Naive thymus-derived CD8-positive, alpha-beta T cell (primary cell): ENCODE measurements at regions not wholly inside any gene's neighbourhood (a gene's known extent, or its start where the extent isn't known, plus 50 kb on each side); places are given as distances from the start of the nearest gene placed in this dataset.
"Not testable (repeated sequence)": the region's sequence is repeated elsewhere in the genome, so short reads cannot be mapped to it uniquely, and the experiment has no call there.

ENCODE experiments used
- ATAC-seq, 2 donors: fragments of 150-1000 bp; cut with Tn5 transposase in 1 of 2; sonication (Bioruptor Pico), chemical (Tn5 transposase) in 1 of 2; 1 replicate in 1 of 2; 2 replicates in 1 of 2; pipeline ENCODE4 v1.10.0; 2021; ENCODE audit warnings: mild to moderate bottlenecking in 2 of 2, moderate library complexity in 2 of 2
- POLR2A ChIA-PET: fragments of 350-600 bp; sonication (Branson Sonifier 250); formaldehyde crosslinking; loops from one replicate; lab custom pipeline; 2021; ENCODE audit warnings: antibody characterized with exemption; lab: Charles Lee
- DNase-seq, 10 donors: peaks; one replicate each; pipeline versions ENCODE4 v3.0.0 to v3.0.0-alpha.2; 2020 to 2022
- H3K27ac Mint-ChIP-seq, 10 donors: one replicate each; pipeline ENCODE4 v1.8.0; 2020 to 2022; ENCODE audit warnings: mild to moderate bottlenecking in 10 of 10, mixed read lengths in 10 of 10, moderate library complexity in 4 of 10, inconsistent platforms in 1 of 10
- H3K27me3 Mint-ChIP-seq, 5 donors: one replicate each; pipeline ENCODE4 v1.8.0; 2021 to 2022; ENCODE audit warnings: mixed read lengths in 5 of 5
- H3K36me3 Mint-ChIP-seq, 3 donors: one replicate each; pipeline ENCODE4 v1.8.0; 2020 to 2022; ENCODE audit warnings: mixed read lengths in 3 of 3, mild to moderate bottlenecking in 2 of 3, inconsistent platforms in 1 of 3
- H3K4me1 Mint-ChIP-seq, 4 donors: one replicate each; pipeline ENCODE4 v1.8.0; 2021 to 2022; ENCODE audit warnings: mixed read lengths in 4 of 4
- H3K4me3 Mint-ChIP-seq, 10 donors: one replicate each; pipeline ENCODE4 v1.8.0; 2020 to 2022; ENCODE audit warnings: mild to moderate bottlenecking in 10 of 10, mixed read lengths in 10 of 10, moderate library complexity in 6 of 10, inconsistent platforms in 1 of 10
- H3K9me3 Mint-ChIP-seq, 9 donors: one replicate each; pipeline ENCODE4 v1.8.0; 2020 to 2022; ENCODE audit warnings: mixed read lengths in 9 of 9, mild to moderate bottlenecking in 3 of 9, inconsistent platforms in 1 of 9, moderate library complexity in 1 of 9

DNA sequence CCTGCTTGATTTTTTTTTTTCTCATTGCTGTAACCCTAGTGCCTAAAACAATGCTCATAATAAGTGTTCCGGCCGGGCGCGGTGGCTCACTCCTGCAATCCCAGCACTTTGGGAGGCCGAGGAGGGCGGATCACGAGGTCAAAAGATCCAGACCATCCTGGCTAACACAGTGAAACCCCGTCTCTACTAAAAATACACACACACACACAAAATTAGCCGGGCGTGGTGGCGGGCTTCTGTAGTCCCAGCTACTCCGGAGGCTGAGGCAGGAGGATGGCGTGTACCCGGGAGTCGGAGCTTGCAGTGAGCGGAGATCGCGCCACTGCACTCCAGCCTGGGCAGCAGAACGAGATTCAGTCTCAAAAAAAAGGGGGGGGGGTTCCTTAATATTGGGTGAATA lies 214.0 kb upstream of the HSF2 start:
- POLR2A ChIA-PET, H3K27ac Mint-ChIP-seq, ATAC-seq, H3K4me3 Mint-ChIP-seq, DNase-seq, H3K36me3 Mint-ChIP-seq, H3K9me3 Mint-ChIP-seq, H3K4me1 Mint-ChIP-seq: not testable (repeated sequence)
- H3K27me3 Mint-ChIP-seq, result peaks cover 0 to 20% (median 4%) of the 10 kb centered on the region in 5 donors

DNA sequence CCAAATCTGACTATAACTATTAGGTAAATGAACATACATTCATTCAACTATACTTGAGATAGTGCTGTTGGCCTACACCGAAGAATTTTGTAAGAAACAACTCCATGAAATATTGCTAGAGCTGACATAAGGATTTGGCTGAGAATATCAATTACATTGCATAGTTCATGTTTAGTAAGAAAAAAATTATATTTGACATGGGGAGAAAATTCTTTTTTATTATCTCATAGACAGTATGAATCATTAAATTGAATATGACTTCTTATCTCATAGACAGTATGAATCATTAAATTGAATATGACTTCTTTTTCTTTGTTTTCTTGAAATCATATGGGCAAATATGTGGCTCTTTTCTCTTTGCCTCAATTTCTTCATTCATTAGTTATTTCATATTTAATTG lies 212.3 kb upstream of the HSF2 start:
- no peaks in the 10 kb centered on the region for H3K36me3 Mint-ChIP-seq
- H3K27me3 Mint-ChIP-seq, result peaks cover 0 to 20% (median 4%) of the 10 kb centered on the region in 5 donors
- POLR2A ChIA-PET, result no interaction called here

DNA sequence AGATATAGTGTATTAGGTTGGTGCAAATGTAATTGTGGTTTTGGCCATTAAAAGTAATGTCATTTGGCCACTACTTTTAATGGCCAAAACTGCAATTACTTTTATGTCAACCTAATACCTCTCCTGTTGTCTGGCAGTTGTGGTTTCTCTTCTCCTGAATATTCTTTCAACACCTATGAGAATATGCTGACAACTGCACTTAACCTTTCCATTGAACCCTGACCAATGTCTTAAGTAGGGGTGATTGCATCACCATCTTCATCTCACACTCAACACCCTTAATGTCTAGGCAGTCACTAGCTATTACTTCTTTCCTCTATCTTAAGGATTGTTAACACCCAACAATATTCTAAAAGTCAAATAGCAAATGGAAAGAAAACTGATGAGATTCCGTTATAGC lies 200.5 kb upstream of the HSF2 start:
- Mint-ChIP-seq H3K27ac (no peak overlapping the region), H3K4me3 (no peak overlapping the region), H3K36me3 (no peaks in the 10 kb centered on the region), H3K4me1 (no peaks in the 10 kb centered on the region), H3K9me3 (peaks cover 0 to 6% (median 0%) of the 10 kb centered on the region in 9 donors), H3K27me3 (peaks cover 0 to 2% (median under 1%) of the 10 kb centered on the region in 5 donors)
- POLR2A ChIA-PET, result no interaction called here
- ATAC-seq, result no peak
- no peak for DNase-seq

More for the DNA sequence above, 212.3 kb upstream of the HSF2 start:
- no peaks in the 10 kb centered on the region for H3K9me3 Mint-ChIP-seq
- H3K4me3 Mint-ChIP-seq, result no peak overlapping the region
- no peaks in the 10 kb centered on the region for H3K4me1 Mint-ChIP-seq
- ATAC-seq, result no peak
- H3K27ac Mint-ChIP-seq, result no peak overlapping the region
- no peak for DNase-seq

DNA sequence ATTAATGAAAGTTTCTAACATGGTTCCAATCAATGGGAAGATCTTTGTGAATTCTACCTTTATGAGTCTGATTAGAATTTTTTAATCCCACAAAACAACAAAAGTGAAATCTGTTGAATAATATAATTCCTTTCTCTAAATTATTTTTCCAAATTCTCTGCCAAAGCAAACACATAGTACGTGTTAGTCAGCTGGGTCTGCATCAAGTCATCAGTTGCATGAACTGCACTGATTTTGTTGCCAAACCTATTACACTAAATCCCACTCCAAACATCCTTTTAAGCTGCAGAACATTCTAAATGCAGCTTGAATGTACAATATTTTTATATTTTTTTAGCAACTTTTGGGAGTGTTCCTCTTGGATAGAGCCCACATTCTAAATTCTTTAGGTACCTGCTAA lies 199.0 kb upstream of the HSF2 start:
- DNase-seq, result no peak

DNA sequence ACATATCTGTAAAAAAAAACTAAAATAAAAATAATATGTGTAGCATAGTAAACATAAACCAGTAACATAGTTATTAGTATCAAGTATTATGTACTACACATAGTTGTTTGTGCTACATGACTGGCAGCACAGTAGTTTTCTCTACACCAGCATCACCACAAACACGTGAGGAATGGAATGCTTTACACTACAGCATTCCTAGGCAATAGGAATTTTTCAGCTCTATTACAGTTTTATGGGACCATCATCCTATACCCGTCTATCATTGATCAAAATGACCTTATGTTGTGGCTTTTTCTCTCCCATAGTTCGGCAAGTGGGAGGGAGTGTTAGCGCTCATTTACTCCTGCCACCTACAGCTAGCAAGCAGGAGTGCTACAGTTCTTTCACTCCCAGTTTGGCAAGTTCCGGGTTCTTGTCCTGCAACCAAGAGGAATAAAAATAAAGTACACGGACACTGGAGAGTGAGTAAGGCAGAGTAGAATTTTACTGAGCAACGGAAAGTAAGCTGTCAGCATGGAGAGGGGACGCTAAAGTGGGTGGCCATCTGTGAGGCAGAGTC lies 196.8 kb upstream of the HSF2 start:
- Mint-ChIP-seq H3K4me1 (no peaks in the 10 kb centered on the region), H3K36me3 (no peaks in the 10 kb centered on the region), H3K9me3 (peaks cover 0 to 16% (median 4%) of the 10 kb centered on the region in 9 donors), H3K27ac (no peak overlapping the region), H3K27me3 (peaks cover 0 to 9% (median 3%) of the 10 kb centered on the region in 5 donors), H3K4me3 (no peak overlapping the region)
- ATAC-seq (no peak), DNase-seq (no peak)
- POLR2A ChIA-PET, result no interaction called here

More for the DNA sequence above, 199.0 kb upstream of the HSF2 start:
- Mint-ChIP-seq H3K36me3 (no peaks in the 10 kb centered on the region), H3K27ac (no peak overlapping the region), H3K9me3 (peaks cover 0 to 16% (median 4%) of the 10 kb centered on the region in 9 donors), H3K27me3 (peaks cover 0 to 9% (median 3%) of the 10 kb centered on the region in 5 donors), H3K4me3 (no peak overlapping the region), H3K4me1 (no peaks in the 10 kb centered on the region)
- no peak for ATAC-seq
- POLR2A ChIA-PET, result no interaction called here

DNA sequence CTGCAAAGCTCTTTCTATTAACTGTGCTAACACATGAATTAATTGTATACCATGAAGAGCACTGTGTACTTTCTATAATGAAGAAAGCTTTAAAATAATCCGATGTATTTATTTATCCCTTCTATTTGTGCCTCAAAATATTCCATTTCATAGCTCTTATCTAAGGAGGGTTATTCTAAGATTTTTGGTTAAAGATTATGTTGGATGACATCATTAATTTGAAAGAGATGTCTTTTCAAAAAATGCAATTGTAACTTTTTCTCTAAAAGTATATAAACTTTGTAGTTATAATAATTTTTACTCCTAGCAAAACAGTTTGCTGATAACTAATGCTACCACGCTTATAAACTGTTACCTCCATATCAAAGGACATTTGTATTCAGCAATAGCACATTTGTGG lies 192.4 kb upstream of the HSF2 start:
- Mint-ChIP-seq H3K9me3 (peaks cover 0 to 16% (median 4%) of the 10 kb centered on the region in 9 donors), H3K36me3 (no peaks in the 10 kb centered on the region), H3K27ac (no peak overlapping the region), H3K4me1 (no peaks in the 10 kb centered on the region), H3K27me3 (peaks cover 0 to 9% (median 3%) of the 10 kb centered on the region in 5 donors), H3K4me3 (no peak overlapping the region)
- DNase-seq, result no peak
- ATAC-seq, result no peak
- POLR2A ChIA-PET, result no interaction called here

DNA sequence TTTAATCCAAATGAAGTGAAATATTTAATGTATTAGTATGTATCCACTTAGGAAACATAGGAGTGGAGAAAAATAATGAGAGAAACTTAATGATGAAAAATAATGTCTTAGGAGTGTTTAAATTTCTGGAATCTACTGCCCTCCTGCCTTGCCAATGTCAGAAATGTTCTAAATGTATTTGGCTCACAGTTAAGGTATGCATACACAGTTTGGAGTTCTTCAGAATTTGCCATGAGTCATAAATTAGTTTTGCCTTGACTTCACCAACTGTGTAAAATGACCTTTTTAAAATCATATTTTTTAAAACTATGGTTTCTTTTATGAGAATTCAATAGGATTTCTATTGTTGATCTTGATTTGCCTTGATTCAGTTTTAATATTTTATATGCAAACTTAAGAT lies 191.7 kb upstream of the HSF2 start:
- H3K9me3 Mint-ChIP-seq, result peaks cover 0 to 16% (median 4%) of the 10 kb centered on the region in 9 donors
- POLR2A ChIA-PET, result no interaction called here
- DNase-seq, result no peak
- no peaks in the 10 kb centered on the region for H3K36me3 Mint-ChIP-seq
- no peaks in the 10 kb centered on the region for H3K4me1 Mint-ChIP-seq
- ATAC-seq, result no peak
- H3K4me3 Mint-ChIP-seq, result no peak overlapping the region
- peaks cover 0 to 9% (median 3%) of the 10 kb centered on the region in 5 donors for H3K27me3 Mint-ChIP-seq
- H3K27ac Mint-ChIP-seq, result no peak overlapping the region

DNA sequence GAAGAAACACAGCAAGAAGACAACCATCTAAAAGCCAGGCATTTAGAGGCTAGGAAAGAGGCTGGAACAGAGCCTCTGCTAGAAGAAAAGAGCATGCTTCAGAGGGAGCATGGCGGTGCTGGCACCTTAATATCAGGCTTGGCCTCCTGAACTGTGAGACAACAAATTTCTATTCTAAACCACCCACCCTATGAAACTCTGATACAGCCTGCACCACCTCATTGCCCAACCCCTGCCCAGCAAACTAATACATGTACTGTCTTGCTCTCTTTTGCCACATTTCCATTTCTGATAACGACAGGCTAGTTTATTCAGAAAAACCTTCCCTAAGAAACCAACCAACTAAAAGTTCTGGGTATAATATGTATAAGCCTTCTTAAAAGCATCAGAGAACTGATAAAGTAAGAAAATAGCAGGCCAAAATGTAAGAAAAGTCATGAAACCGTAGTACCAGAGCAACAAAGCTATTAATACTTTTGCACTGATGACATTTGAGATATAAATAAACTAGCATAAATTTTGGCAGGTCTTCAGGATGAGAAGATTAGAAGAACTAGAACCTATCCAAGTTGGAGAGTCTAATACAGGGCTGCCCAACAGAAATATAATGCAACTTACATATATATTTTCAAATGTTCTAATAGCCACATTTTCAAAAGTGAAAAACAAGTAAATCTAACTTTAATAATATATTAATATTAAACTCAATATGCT lies 184.7 kb upstream of the HSF2 start:
- DNase-seq (no peak), ATAC-seq (no peak)
- no peak overlapping the region for H3K4me3 Mint-ChIP-seq
- H3K27ac Mint-ChIP-seq, result no peak overlapping the region
- no peaks in the 10 kb centered on the region for H3K36me3 Mint-ChIP-seq
- peaks cover 0 to 5% (median 3%) of the 10 kb centered on the region in 5 donors for H3K27me3 Mint-ChIP-seq
- peaks cover 0 to 3% (median 0%) of the 10 kb centered on the region in 9 donors for H3K9me3 Mint-ChIP-seq
- POLR2A ChIA-PET, result no interaction called here
- H3K4me1 Mint-ChIP-seq, result no peaks in the 10 kb centered on the region

DNA sequence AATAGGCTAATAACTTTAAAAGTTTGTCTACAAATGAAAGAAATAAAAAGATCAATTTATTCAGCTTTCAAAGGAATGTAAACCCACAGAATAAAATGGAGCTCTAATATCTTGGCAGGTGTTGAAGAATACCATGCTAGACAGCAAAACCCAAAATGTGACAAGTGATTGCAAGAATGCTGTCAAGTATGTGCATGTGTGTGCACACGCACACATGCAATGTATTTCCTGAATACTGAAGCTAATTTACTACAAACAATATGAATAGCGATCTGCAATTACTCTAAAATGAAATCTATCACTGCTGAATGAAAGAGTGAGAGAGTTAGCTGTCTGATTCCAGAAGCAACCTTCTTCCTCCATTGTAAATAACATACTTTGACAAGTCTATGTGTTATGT lies 179.2 kb upstream of the HSF2 start:
- POLR2A ChIA-PET, result no interaction called here
- Mint-ChIP-seq H3K9me3 (no peaks in the 10 kb centered on the region), H3K4me3 (no peak overlapping the region), H3K36me3 (no peaks in the 10 kb centered on the region), H3K27me3 (no peaks in the 10 kb centered on the region), H3K27ac (no peak overlapping the region), H3K4me1 (no peaks in the 10 kb centered on the region)
- DNase-seq (no peak), ATAC-seq (no peak)

DNA sequence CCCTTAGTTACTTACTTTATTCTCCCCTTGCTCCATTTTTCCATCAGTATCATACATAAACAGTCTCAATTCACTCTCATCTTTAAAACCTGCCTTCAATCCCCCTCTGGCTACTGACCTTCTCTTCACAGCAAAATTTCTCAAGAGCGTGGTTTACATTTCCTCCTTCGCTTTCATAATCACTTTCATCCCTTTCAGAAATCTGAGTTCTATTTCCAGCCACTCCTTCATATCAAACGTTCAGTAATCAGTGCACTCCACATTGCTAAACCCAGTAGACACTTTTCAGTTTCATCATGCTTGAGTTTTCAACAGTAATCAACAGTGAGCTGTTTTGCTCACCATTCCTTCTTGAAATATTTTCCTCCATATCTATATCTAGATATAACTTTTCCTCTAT lies 176.7 kb upstream of the HSF2 start:
- no peak overlapping the region for H3K27ac Mint-ChIP-seq
- POLR2A ChIA-PET, result no interaction called here
- H3K4me1 Mint-ChIP-seq, result no peaks in the 10 kb centered on the region
- no peak overlapping the region for H3K4me3 Mint-ChIP-seq
- DNase-seq, result no peak
- ATAC-seq, result no peak
- no peaks in the 10 kb centered on the region for H3K9me3 Mint-ChIP-seq
- H3K27me3 Mint-ChIP-seq, result no peaks in the 10 kb centered on the region
- no peaks in the 10 kb centered on the region for H3K36me3 Mint-ChIP-seq

DNA sequence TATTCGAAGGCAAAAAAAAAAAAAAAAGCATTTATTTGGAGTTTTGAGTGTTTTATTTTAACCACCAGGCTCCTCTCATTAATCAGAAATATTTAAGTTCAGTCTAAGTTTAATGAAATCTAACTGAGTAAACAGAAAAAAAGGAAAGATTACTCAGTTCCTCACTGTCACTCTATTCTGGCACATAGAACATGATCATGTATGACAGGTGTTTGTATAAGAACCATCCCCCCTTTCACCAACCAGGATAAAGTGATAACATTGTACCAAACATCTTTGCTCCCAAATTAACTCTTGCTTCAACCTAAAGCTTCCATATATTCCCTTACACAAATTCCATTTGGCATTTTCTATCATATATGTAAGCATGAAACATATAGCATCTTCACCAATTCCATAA lies 176.2 kb upstream of the HSF2 start:
- Mint-ChIP-seq H3K4me1 (no peaks in the 10 kb centered on the region), H3K9me3 (peaks cover 0 to 3% (median 0%) of the 10 kb centered on the region in 9 donors), H3K4me3 (no peak overlapping the region), H3K36me3 (no peaks in the 10 kb centered on the region), H3K27ac (no peak overlapping the region), H3K27me3 (no peaks in the 10 kb centered on the region)
- no peak for DNase-seq
- POLR2A ChIA-PET, result no interaction called here
- no peak for ATAC-seq

DNA sequence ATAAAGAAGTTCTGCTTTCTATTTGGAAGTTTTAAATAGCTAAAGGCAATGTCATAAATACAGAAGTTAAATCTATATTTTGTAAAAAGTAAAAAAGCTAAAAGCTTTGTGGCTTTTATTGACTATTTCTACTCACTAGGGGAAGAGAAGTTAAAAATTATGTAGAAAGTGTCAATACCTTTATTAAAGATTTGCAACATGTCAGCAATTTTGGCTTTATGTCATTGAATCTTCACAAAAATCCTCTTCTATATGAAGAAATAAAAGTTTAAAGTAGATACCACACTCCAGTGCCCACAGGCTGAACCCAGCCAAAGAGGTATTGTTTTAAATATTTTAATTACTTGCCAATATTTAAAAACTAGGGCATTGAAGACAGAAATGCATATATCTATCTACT lies 160.6 kb upstream of the HSF2 start:
- peaks cover 0 to 1% (median 0%) of the 10 kb centered on the region in 5 donors for H3K27me3 Mint-ChIP-seq
- ATAC-seq (no peak), DNase-seq (no peak)
- POLR2A ChIA-PET, result no interaction called here
- H3K4me1 Mint-ChIP-seq, result no peaks in the 10 kb centered on the region
- H3K27ac Mint-ChIP-seq, result no peak overlapping the region
- peaks cover 0 to 15% (median 0%) of the 10 kb centered on the region in 3 donors for H3K36me3 Mint-ChIP-seq
- H3K4me3 Mint-ChIP-seq, result no peak overlapping the region
- H3K9me3 Mint-ChIP-seq, result peaks cover 4 to 19% (median 10%) of the 10 kb centered on the region in 9 donors

DNA sequence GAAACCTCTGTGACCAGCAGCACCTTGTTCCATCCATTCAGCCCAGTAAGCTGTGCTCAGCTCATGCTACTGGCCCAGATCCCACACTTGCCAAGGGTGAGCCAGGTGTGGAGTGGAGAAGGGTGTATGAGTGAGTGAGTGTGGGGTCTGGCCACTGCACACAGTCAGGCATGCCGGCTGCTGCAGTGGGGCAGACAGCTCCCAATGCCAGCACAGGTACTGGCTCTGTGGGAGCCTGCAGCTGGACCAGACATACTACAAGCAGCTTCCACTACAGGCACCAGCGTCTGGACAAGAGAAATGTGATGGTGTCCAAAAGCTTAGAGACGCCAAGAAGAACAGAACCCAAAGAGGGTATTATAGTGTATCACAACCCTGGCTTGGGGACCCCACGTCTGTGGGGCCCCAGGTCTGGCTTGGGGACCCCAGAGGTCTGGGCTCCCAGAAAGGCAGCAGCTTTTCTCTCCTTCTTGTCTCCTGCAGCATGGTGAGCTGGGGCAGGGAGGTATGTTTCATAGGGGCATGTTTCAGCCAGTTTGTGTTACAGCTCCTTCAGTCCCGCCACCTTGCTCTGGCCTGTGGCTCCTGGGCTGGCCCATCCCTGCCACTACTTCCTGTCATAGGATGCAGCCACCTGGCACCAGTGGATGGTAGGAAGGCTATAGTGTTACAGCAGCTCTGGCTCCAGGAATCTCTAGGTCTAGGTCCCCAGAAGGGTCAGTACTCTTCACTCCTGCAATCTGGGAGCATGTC lies 152.4 kb upstream of the HSF2 start:
- ATAC-seq (no peak), DNase-seq (no peak)
- peaks cover 6 to 23% (median 20%) of the 10 kb centered on the region in 9 donors for H3K9me3 Mint-ChIP-seq
- no peaks in the 10 kb centered on the region for H3K27me3 Mint-ChIP-seq
- peaks cover 0 to 12% (median 0%) of the 10 kb centered on the region in 3 donors for H3K36me3 Mint-ChIP-seq
- H3K4me3 Mint-ChIP-seq, result no peak overlapping the region
- H3K4me1 Mint-ChIP-seq, result no peaks in the 10 kb centered on the region
- H3K27ac Mint-ChIP-seq, result no peak overlapping the region
- POLR2A ChIA-PET, result no interaction called here
